ENCODE measurements at regions not wholly inside any gene's neighbourhood (a gene's known extent, or its start where the extent isn't known, plus 50 kb on each side); places are given as distances from the start of the nearest gene placed in this dataset.
"Not testable (repeated sequence)": the region's sequence is repeated elsewhere in the genome, so short reads cannot be mapped to it uniquely, and the experiment has no call there.

- ATAC-seq: no peak
Measured at GRCh38 chr1:188937965-188938551, 1539.6 kb downstream of the BRINP3 start.

- ATAC-seq: no peak
Measured at GRCh38 chr1:188941986-188942385, 1535.7 kb downstream of the BRINP3 start.

- no peak for ATAC-seq
Measured at GRCh38 chr1:188949701-188950100, 1528.0 kb downstream of the BRINP3 start.

- ATAC-seq: no peak
Measured at GRCh38 chr1:188958461-188959115, 1519.1 kb downstream of the BRINP3 start.

GRCh38 chr1:188986745-188987417 is 1490.8 kb downstream of the BRINP3 start:
- ATAC-seq: no peak

GRCh38 chr1:188988589-188988988 is 1489.1 kb downstream of the BRINP3 start:
- ATAC-seq: no peak

GRCh38 chr1:188991221-188991930 is 1486.3 kb downstream of the BRINP3 start:
- no peak for ATAC-seq

GRCh38 chr1:189007824-189008223 is 1469.8 kb downstream of the BRINP3 start:
- no peak for ATAC-seq

GRCh38 chr1:189021577-189021976 is 1456.1 kb downstream of the BRINP3 start:
- no peak for ATAC-seq

GRCh38 chr1:189022015-189022414 is 1455.6 kb downstream of the BRINP3 start:
- ATAC-seq: no peak

- ATAC-seq: no peak
Measured at GRCh38 chr1:189027512-189027911, 1450.2 kb downstream of the BRINP3 start.

GRCh38 chr1:189033169-189033568 is 1444.5 kb downstream of the BRINP3 start:
- ATAC-seq: no peak

GRCh38 chr1:189036628-189037027 is 1441.0 kb downstream of the BRINP3 start:
- no peak for ATAC-seq

- ATAC-seq: no peak
Measured at GRCh38 chr1:189046127-189046526, 1431.5 kb downstream of the BRINP3 start.

GRCh38 chr1:189084811-189085210 is 1392.9 kb downstream of the BRINP3 start:
- no peak for ATAC-seq

GRCh38 chr1:189103956-189104355 is 1373.7 kb downstream of the BRINP3 start:
- ATAC-seq: no peak

- ATAC-seq: no peak
Measured at GRCh38 chr1:189117072-189117770, 1360.4 kb downstream of the BRINP3 start.

GRCh38 chr1:189121941-189122340 is 1355.7 kb downstream of the BRINP3 start:
- ATAC-seq: no peak

- no peak for ATAC-seq
Measured at GRCh38 chr1:189125694-189126093, 1352.0 kb downstream of the BRINP3 start.

GRCh38 chr1:189131576-189131975 is 1346.1 kb downstream of the BRINP3 start:
- no peak for ATAC-seq

GRCh38 chr1:189139748-189140147 is 1337.9 kb downstream of the BRINP3 start:
- ATAC-seq: not testable (repeated sequence)

GRCh38 chr1:189141056-189141455 is 1336.6 kb downstream of the BRINP3 start:
- no peak for ATAC-seq
